ENCODE measurements at regions not wholly inside any gene's neighbourhood (a gene's known extent, or its start where the extent isn't known, plus 50 kb on each side); places are given as distances from the start of the nearest gene placed in this dataset.
"Not testable (repeated sequence)": the region's sequence is repeated elsewhere in the genome, so short reads cannot be mapped to it uniquely, and the experiment has no call there.

- no peaks in the 10 kb centered on the region for H3K36me3 ChIP-seq
- no peaks in the 10 kb centered on the region for H3K4me1 ChIP-seq
- no peak for DNase-seq
- no peak overlapping the region for H3K4me3 ChIP-seq
- H3K27me3 ChIP-seq: no peaks in the 10 kb centered on the region
- TF ChIP-seq POLR2A (IDR thresholded peaks at IDR 0.05): no peak
- TF ChIP-seq CTCF (IDR thresholded peaks at IDR 0.05): no peak
- no peaks in the 10 kb centered on the region for H3K9me3 ChIP-seq
- H3K27ac ChIP-seq: no peak overlapping the region
These were observed 402.4 kb upstream of the SYNCRIP start for GRCh38 chr6:86045038-86045437.

- Histone ChIP-seq H3K4me3 (no peak overlapping the region), H3K27me3 (no peaks in the 10 kb centered on the region), H3K9me3 (no peaks in the 10 kb centered on the region), H3K27ac (no peak overlapping the region), H3K4me1 (no peaks in the 10 kb centered on the region), H3K36me3 (no peaks in the 10 kb centered on the region)
- DNase-seq: no peak
- TF ChIP-seq POLR2A (IDR thresholded peaks at IDR 0.05) (no peak), CTCF (IDR thresholded peaks at IDR 0.05) (no peak)
These were observed 399.5 kb upstream of the SYNCRIP start for GRCh38 chr6:86042214-86042613.

- DNase-seq: no peak
- H3K4me1 ChIP-seq: no peaks in the 10 kb centered on the region
- no peak for TF ChIP-seq CTCF (IDR thresholded peaks at IDR 0.05)
- no peak for TF ChIP-seq POLR2A (IDR thresholded peaks at IDR 0.05)
These were observed 389.0 kb upstream of the SYNCRIP start for GRCh38 chr6:86031713-86032112.

GRCh38 chr6:86030875-86031274, 388.2 kb upstream of the SYNCRIP start:
- no peaks in the 10 kb centered on the region for H3K4me1 ChIP-seq
- H3K9me3 ChIP-seq: no peaks in the 10 kb centered on the region
- H3K27me3 ChIP-seq: no peaks in the 10 kb centered on the region
- H3K36me3 ChIP-seq: no peaks in the 10 kb centered on the region
- H3K4me3 ChIP-seq: no peak overlapping the region
- TF ChIP-seq POLR2A (IDR thresholded peaks at IDR 0.05): no peak
- TF ChIP-seq CTCF (IDR thresholded peaks at IDR 0.05): no peak
- no peak for DNase-seq
- no peak overlapping the region for H3K27ac ChIP-seq

More at GRCh38 chr6:86031713-86032112, 389.0 kb upstream of the SYNCRIP start:
- H3K27me3 ChIP-seq: no peaks in the 10 kb centered on the region
- H3K4me3 ChIP-seq: no peak overlapping the region
- no peaks in the 10 kb centered on the region for H3K9me3 ChIP-seq
- no peaks in the 10 kb centered on the region for H3K36me3 ChIP-seq
- no peak overlapping the region for H3K27ac ChIP-seq

GRCh38 chr6:86028776-86029175, 386.1 kb upstream of the SYNCRIP start:
- Histone ChIP-seq H3K4me1 (no peaks in the 10 kb centered on the region), H3K9me3 (no peaks in the 10 kb centered on the region), H3K27ac (no peak overlapping the region), H3K4me3 (no peak overlapping the region), H3K36me3 (no peaks in the 10 kb centered on the region), H3K27me3 (no peaks in the 10 kb centered on the region)
- no peak for DNase-seq
- TF ChIP-seq POLR2A (IDR thresholded peaks at IDR 0.05) (no peak), CTCF (IDR thresholded peaks at IDR 0.05) (no peak)

GRCh38 chr6:86026890-86027289, 384.2 kb upstream of the SYNCRIP start:
- not testable (repeated sequence) for H3K4me1 ChIP-seq, H3K4me3 ChIP-seq, H3K27me3 ChIP-seq, H3K9me3 ChIP-seq, H3K27ac ChIP-seq, DNase-seq, H3K36me3 ChIP-seq
